ENCODE measurements at regions not wholly inside any gene's neighbourhood (a gene's known extent, or its start where the extent isn't known, plus 50 kb on each side); places are given as distances from the start of the nearest gene placed in this dataset.

- TF ChIP-seq CTCF (IDR thresholded peaks at IDR 0.05 in 2 of 3, conservative IDR thresholded peaks at IDR 0.05 in 1 of 3; ENCODE audit: borderline replicate concordance in 1 of 3, insufficient read depth in 1 of 3, low read depth in 2 of 3, low read length in 2 of 3) (no peak), ATF3 (IDR thresholded peaks at IDR 0.05) (no peak), ELF1 (IDR thresholded peaks at IDR 0.05; ENCODE audit: borderline replicate concordance, low read depth) (no peak), SP1 (IDR thresholded peaks at IDR 0.05; ENCODE audit: low read depth) (no peak), REST (IDR thresholded peaks at IDR 0.05; ENCODE audit: low read depth) (no peak), CEBPB (IDR thresholded peaks at IDR 0.05; ENCODE audit: low read depth) (no peak), SIN3A (IDR thresholded peaks at IDR 0.05; ENCODE audit: low read depth) (no peak)
Measured at GRCh38 chr6:49003348-49003747, 459.7 kb downstream of the MMUT start.
